ENCODE measurements at regions not wholly inside any gene's neighbourhood (a gene's known extent, or its start where the extent isn't known, plus 50 kb on each side); places are given as distances from the start of the nearest gene placed in this dataset.
"Not testable (repeated sequence)": the region's sequence is repeated elsewhere in the genome, so short reads cannot be mapped to it uniquely, and the experiment has no call there.

DNA sequence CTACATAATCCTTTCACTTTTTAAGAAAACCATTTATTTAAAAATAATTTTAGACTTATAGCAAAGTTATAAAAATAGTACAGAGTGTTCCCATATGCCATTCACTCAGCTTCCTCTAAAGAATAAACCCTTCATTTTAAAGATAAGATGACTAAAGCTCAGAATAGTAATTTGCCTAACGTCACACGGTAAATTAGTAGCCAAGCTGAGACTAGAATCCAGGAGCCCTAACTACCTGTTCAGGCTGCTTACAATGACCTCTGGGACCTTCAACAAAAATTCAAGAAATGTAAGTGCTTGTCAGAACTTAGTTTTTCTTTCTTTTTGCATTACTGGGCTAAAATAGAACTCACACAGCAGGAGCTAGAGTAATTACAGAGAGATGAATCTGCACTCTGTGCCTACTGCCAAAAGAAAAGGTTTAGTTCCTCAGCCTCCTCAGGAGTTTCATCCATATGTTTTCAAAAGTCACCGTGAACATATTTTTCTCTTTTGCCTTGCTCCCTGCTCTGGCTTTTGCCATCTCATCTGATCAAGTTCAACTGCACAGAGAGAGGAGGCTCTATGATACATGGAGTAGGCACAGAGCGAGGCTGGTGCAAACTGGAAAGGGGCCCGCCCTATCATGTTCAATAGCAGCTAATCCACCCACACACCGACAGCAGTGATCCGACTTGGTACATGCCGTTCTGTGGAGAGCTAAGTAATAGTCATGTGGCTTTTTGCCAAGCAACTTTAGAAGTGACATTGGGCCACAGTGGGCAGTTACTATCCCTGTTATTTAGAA is 112.7 kb upstream of the SEC22B start:
- intact Hi-C loops (cut with DNase I): not testable (repeated sequence)

DNA sequence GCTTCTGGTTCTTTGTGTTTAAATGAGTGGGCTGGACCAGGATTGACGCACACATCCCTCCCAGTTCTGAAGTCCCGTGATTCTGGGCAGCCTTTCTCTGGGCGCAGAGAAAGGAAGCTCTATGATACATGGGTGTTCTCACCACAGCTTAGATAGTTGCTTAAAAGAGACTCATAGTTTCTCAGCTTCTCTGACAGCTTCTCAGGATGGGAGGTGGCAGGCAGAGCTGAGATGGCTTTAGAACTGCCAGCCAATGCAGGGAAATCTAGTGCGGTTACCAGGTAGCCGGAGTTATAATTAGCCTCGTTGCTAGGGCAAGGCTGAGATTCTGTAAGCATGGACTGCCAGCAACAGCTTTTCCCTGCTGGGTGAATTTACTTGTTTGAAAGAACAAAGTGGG is 111.8 kb upstream of the SEC22B start:
- intact Hi-C loops (cut with DNase I); DNase-seq (ENCODE audit: missing footprints): not testable (repeated sequence)
- ATAC-seq: peak; percentile 62

More for the DNA sequence above, 112.7 kb upstream of the SEC22B start:
- peak; percentile 96 for ATAC-seq
- DNase-seq (ENCODE audit: missing footprints): not testable (repeated sequence)

DNA sequence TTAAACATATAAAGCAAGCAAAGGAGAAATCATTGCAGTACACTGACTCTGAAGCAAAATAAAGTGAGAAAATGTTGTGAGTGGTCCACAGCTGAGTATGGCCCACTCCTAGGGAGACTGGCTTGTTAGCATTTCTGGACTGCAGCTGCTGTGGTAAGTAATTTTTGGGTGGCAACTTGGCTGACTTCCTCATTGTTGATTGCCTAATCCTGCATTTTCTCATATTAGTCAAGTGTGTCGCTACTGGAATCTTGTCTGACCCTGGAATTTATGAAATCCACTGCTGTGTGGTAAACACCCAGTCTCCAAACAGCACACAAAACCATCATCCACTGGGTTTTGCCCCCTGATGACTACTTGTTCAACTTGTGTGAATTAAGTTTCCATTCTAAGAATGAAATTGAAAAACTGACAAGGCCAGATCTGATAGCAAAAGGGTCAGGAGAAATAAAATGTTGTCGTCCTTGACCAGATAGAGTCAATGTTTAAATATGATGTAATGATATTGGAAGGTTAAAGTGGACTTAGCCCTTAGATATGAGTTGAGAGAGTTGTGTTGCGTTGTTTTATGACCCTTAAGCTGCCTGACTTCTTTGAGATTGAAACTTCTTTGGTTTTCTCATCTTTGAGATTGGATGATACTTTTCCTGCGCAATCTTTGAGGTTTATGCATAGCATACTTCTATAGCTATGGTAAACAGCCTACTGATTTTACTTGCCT is 106.6 kb upstream of the SEC22B start:
- intact Hi-C loops (cut with DNase I); DNase-seq (ENCODE audit: missing footprints): not testable (repeated sequence)
- ATAC-seq: peak; percentile 67

DNA sequence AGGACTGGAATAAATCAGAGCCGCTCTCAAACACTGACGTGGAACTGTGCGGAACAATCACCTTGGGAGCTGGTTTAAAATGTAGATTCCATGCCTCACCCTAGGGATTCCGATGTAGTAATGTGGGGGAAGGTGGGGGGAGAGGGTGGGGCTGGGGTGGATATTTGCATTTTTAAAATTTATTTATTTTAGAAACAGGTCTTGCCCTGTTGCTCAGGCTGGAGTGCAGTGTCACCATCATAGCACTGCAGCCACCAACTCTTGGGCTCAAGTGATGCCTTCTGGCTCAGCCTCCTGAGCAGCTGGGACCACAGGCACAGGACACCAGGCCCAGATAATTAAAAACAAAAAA is 101.9 kb upstream of the SEC22B start:
- ATAC-seq: peak; percentile 18
- intact Hi-C loops (cut with DNase I); DNase-seq (ENCODE audit: missing footprints): not testable (repeated sequence)

DNA sequence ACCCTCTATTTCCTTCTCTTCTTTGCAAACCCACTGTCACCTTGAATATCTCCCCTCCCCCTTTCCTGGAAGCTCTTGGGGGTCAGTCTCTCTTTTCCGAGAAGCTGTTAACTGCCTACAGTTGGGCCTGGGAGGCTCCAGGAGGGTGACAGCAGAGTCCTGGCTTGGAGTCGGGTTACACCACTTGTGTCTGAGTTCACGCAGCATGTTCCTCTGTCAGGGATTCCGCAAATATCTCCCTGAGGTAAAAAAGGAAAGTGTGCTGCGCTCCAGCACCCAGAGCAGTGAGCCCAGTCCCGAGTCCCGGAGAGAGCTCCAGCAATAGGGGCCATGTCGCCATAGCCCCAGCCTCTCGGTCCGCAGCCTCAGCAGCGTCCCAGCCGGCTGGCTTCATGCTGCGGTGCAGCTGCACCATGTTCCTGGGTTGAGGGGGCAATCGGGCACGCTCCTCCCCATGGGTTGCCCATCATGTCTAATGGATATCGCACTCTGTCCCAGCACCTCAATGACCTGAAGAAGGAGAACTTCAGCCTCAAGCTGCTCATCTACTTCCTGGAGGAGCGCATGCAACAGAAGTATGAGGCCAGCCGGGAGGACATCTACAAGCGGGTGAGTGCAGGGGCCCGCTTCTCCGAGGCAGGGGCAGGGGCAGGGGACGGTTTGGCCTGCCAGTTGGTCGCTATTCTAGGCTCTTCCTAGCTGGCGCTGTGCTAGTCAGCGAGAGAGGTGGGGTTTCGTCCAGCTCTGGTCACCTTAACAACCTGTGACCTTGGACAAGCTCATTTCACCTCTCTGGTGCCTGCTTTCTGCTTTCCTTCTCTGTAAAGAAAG is 101.3 kb upstream of the SEC22B start:
- DNase-seq (ENCODE audit: missing footprints); intact Hi-C loops (cut with DNase I): not testable (repeated sequence)
- peak; percentile 89 for ATAC-seq

DNA sequence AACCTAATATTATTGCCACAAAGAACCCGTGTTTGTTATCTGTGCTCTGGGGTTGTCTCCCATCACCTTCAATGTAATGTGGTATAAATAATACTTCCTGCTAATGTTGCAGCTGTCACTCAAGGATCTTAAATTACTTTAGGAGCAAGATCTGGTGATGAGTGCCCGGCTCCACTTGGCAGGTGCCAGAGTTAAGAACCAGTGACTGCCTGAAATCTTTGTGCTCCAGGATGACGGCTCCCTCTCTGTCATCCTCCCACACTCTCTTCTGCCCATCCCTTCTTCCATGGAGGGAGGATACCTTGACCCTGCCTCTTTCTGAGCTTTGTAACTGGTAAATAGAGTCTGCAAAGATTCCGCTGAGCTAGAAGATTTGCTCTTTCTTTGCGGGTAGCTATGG is 100.4 kb upstream of the SEC22B start:
- ATAC-seq: peak; percentile 45
- DNase-seq (ENCODE audit: missing footprints); intact Hi-C loops (cut with DNase I): not testable (repeated sequence)

DNA sequence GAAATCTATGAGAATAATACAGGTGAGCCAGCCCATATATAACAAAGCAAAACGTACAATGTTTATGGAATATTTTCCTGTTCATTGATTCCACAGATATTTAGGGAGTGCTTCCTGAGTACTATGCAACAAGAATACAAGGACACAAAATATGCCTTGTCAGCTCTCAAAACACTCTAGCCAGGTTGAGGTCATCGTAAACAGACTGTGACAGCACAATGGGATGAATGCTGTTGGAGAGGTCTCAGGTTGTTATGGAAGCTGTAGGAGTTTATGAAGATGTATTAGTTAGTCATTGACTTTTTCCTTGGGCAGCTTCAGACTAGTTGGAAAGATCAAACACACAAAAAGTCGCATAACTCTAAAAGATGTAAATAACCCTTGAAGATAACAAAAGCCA is 98.1 kb upstream of the SEC22B start:
- intact Hi-C loops (cut with DNase I); DNase-seq (ENCODE audit: missing footprints); ATAC-seq: not testable (repeated sequence)

DNA sequence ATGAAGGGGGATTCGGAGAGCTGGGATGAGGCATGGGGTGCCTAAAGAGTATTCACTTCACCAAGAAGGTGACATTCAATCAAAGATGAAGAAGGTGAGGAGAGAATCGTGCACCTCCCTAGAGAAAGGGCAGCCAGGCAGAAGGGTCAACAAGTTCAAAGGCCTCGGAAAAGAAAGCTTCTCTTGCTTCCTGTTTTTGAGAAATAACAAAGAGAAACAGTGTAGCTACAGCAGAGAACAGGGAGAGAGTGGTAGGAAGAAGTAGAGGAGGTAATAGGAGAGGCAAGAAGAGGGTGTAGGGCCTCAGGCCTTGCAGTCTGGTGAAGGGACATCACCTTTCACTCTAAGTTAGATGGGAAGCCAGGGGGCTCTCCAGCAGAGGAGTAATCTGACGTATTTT is 97.0 kb upstream of the SEC22B start:
- intact Hi-C loops (cut with DNase I); ATAC-seq: not testable (repeated sequence)

DNA sequence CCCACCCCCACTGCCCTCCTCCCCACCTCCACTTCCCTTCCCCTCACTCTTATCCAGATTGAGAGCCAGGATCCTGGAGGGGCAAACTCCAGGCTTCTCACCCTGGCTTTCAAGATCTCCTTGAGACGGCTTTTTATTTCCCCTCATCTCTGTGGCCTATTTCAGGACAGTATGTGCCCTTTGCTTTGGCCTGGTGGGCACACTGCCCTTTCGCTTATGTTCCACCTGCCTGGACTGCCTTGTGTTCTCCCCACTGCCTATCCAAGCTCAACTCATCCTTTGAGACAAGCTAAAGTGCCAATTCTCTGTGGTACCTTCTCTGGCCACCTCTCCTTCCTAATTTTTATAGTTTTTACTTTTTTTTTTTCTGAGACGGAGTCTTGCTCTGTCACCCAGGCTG is 95.9 kb upstream of the SEC22B start:
- intact Hi-C loops (cut with DNase I); ATAC-seq; DNase-seq (ENCODE audit: missing footprints): not testable (repeated sequence)

More for the DNA sequence above, 97.0 kb upstream of the SEC22B start:
- not testable (repeated sequence) for DNase-seq (ENCODE audit: missing footprints)

DNA sequence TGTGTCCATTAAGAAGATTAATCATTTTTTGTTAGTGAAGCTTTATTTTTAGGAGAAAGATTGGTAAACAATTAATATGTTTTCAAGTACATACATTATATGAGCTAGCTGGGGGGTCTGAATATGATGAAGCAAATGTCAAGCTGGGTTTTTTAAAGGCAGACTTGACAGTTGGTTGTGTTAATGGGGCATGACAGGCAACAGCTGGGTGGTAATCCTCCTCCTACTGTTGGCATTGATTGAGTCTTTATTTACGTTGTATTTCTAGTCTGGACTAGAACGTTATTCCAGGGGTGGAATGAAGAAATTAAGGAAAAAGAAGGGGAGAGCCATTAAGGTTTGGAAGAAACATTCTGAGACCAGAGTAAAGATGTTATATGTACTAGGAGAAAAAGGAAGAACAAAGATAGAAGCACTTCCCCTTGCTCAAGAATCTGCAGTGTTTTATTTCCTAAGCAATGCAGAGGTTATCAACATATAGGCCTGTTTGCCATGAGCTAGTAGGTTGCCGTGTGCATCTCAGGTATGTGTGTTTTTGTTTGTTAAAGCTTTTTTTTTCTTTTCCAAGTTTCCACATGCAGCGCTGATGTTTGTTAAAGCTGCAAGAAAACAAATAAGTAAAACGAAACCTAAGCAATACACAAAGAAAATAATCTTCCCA is 95.4 kb upstream of the SEC22B start:
- ATAC-seq; intact Hi-C loops (cut with DNase I); DNase-seq (ENCODE audit: missing footprints): not testable (repeated sequence)

DNA sequence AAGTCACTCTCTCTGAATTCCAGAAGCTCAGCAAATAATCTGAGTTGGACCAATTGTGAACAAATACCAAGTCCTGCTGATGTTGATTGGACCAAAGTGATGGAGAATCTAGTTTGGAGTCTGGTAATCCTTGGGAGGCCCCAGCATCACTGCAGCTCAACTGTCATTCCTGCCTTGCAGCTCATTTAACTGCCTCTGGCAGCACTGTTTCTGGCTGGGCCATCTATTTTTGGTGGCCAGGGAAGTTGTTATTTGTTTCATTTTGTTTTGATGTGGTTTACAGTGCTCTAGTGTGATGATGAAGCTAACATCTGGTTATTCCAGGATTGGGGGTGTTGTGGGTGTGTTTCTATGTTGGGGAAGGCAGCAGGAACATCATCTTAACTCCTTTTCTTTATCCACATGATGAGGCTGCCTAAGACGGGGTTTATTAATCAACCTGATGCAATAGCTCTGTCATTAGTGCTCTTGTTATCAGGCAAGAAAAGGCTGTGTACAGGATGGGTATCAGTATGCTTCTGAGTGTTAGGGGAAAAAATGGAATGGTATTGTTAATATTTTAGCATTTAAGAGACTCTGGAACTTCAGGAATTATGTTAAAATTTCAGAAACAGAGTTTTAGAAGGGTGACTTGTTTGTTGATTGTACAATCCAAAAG is 91.7 kb upstream of the SEC22B start:
- intact Hi-C loops (cut with DNase I); ATAC-seq; DNase-seq (ENCODE audit: missing footprints): not testable (repeated sequence)

DNA sequence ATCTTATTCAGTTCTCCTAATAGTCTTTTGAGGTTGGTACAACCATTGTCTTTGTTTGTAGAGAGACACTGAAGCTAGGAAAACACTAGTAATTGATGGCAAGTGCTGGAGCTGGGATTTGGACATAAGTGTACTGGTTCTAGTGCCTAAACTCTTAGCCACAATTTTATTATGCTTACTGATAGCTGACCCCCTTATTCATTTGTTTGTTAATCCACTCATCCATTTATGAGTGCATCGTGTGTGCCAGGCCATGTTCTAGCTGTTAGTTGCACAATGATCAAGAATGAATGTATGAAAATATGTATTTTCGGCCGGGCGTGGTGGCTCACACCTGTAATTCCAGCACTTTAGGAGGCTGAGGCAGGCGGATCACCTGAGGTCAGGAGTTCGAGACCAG is 88.2 kb upstream of the SEC22B start:
- ATAC-seq; intact Hi-C loops (cut with DNase I): not testable (repeated sequence)
- DNase-seq (ENCODE audit: missing footprints): peak; percentile 13

DNA sequence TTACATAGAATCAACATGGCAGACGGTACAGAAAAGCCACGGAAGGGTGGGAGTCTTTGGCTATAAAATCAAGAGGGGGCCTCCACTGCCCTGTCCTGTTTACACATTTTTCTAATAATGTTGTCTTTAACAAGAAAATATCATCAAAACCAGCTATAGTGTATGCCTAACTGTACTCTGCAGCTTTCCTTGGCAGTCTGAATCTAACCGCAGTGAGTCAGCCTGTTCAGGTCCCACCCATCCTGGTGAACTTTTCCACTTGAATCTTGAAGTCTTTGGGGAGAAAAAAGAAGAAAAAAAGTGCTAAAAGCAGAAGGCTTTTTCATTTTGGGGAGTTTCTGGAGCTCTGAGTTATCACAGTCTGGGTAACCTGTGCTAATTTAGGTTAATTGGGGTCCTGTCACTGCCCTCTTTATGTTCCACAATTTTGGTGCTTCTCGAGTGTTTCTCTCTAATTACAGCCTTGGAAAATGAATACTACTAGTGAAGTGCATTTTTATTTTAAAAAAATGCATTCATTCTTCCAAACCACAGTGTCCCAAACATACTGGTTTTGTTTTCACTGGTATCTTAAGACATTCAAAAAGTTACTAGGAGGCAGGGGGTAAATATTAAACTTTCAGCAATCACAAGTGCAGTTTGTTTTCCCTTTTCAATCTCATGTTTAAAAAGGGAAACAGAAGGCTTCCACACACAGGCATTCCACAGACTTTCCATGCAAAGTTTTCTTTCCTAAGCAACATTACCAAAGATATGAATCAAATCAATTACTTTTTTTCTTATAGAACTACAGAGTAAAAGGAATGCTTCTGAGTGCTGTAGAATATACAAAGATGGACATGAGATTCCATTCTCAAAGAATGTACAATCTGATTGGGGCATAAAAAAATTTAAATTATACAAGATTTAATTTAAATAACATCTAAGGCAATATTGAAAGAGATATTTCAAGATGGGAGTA is 86.8 kb upstream of the SEC22B start:
- DNase-seq (ENCODE audit: missing footprints); intact Hi-C loops (cut with DNase I): not testable (repeated sequence)
- peak; percentile 73 for ATAC-seq

DNA sequence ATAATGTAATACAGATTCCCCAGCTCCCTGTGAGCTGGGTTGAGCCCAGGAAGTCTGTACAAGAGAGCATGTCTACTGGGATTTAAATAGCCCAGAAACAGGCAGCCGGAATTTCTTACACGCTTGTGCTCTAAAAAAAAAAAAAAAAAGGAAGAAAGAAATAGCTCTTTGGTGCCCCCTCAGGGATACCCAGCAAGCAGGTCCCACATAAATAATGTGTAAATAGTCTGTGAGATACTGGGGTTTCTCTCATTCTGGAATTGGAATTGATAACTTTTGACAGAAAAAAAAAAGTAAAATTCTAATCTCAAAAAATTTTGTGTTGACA is 81.4 kb upstream of the SEC22B start:
- DNase-seq (ENCODE audit: missing footprints); intact Hi-C loops (cut with DNase I): not testable (repeated sequence)
- ATAC-seq: peak; percentile 79

DNA sequence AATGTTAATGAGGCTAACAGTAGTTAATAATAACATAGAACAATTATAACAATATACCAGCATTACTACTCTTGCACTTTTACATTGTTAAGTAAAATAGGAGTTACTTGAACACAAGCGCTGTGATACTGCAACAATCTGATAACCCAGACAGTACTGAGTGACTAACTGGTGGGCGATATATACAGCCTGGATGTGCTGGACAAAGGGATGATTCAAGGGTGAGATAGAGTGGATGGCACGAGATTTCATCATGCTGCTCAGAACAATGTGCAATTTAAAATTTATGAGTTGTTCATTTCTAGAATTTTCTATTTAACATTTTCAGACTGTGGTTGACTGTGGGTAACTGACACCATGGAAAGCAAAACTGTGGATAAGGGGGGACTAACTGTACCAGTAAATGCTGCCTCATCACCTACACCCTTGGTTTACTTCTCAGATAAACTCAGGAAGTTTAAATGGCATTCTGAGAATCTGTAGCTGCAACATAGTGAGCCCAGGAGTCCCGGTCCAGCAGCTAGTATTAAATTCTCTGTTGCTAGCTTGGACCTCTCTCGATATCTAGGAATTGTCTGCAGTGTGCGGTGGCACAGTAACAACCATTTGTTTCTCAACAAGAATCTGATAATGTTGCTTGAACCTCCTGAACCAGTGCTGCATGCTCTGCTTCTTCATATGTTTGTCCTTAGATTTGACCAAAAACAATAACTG is 80.9 kb upstream of the SEC22B start:
- DNase-seq (ENCODE audit: missing footprints); ATAC-seq; intact Hi-C loops (cut with DNase I): not testable (repeated sequence)

DNA sequence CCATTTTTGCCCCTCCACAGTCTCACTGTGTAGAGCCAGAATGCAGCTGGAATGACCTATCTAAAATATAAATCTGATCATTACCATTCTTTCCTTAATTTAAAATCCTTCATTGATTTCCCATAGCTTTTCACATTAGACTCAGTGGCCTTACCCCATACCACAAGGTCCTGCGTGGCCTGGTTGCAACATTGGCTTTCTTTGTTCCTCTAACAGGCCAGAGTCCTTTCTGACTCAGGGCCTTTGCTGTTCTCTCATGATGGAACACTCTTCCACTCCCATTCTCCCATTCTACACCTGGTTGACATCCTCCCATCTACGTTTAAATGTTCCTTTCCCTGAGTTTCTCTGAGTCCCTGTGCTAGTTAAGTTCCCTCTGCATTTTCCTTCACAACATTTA is 74.4 kb upstream of the SEC22B start:
- ATAC-seq; intact Hi-C loops (cut with DNase I); DNase-seq (ENCODE audit: missing footprints): not testable (repeated sequence)

Measured in Right ventricle myocardium inferior (tissue), 1 donor.